H9 (cell line): ENCODE measurements at regions not wholly inside any gene's neighbourhood (a gene's known extent, or its start where the extent isn't known, plus 50 kb on each side); places are given as distances from the start of the nearest gene placed in this dataset.

Source experiments
- DNase-seq: peaks from one replicate; pipeline ENCODE4 v3.0.0-alpha.2; 2017
- H2AFZ ChIP-seq: one replicate; pipeline ENCODE4 v1.6.1; 2013; ENCODE audit warnings: mild to moderate bottlenecking, low read length, control low read depth, moderate library complexity
- H2AK5ac ChIP-seq: 2 replicates; pipeline ENCODE4 v1.6.1; 2013; ENCODE audit warnings: low read length, control low read depth, mixed read lengths; ENCODE audit not compliant: insufficient read length
- H2BK120ac ChIP-seq: one replicate; pipeline ENCODE4 v1.6.1; 2013; ENCODE audit warnings: low read depth, mild to moderate bottlenecking, low read length, control low read depth, inconsistent platforms; ENCODE audit not compliant: poor library complexity, severe bottlenecking
- H2BK12ac ChIP-seq: 2 replicates; pipeline ENCODE4 v1.6.1; 2013; ENCODE audit warnings: low read length, control low read depth, mixed read lengths, low read depth; ENCODE audit not compliant: insufficient read length
- H2BK15ac ChIP-seq: 2 replicates; pipeline ENCODE4 v1.6.1; 2013; ENCODE audit warnings: low read depth, low read length, control low read depth
- H2BK20ac ChIP-seq: one replicate; pipeline ENCODE4 v1.6.1; 2013; ENCODE audit warnings: low read depth, mild to moderate bottlenecking, low read length, control low read depth, inconsistent platforms; ENCODE audit not compliant: poor library complexity, severe bottlenecking
- H2BK5ac ChIP-seq: 2 replicates; pipeline ENCODE4 v1.6.1; 2013; ENCODE audit warnings: low read length, control low read depth, mixed read lengths; ENCODE audit not compliant: insufficient read length
- H3K14ac ChIP-seq: 2 replicates; pipeline ENCODE4 v1.6.1; 2013; ENCODE audit warnings: low read length, control low read depth; ENCODE audit not compliant: insufficient read depth
- H3K18ac ChIP-seq: 2 replicates; pipeline ENCODE4 v1.6.1; 2013; ENCODE audit warnings: low read depth, mild to moderate bottlenecking, mixed read lengths, low read length, control low read depth; ENCODE audit not compliant: insufficient read length
- H3K23ac ChIP-seq: 2 replicates; pipeline ENCODE4 v1.6.1; 2013; ENCODE audit warnings: low read length, control low read depth, mixed read lengths, low read depth; ENCODE audit not compliant: insufficient read length
- H3K23me2 ChIP-seq: 2 replicates; pipeline ENCODE4 v1.6.1; 2013; ENCODE audit warnings: low read depth, mild to moderate bottlenecking, mixed read lengths, low read length, control low read depth; ENCODE audit not compliant: insufficient read length, poor library complexity, severe bottlenecking
- H3K27ac ChIP-seq: 2 replicates; pipeline ENCODE4 v1.5.1; 2013; ENCODE audit warnings: low read length, control low read depth, mixed read lengths, low read depth; ENCODE audit not compliant: insufficient read length
- H3K27me3 ChIP-seq: 2 replicates; pipeline ENCODE4 v1.6.1; 2013; ENCODE audit warnings: low read length, control low read depth, inconsistent platforms; ENCODE audit not compliant: insufficient read depth
- H3K4ac ChIP-seq: 2 replicates; pipeline ENCODE4 v1.6.1; 2013; ENCODE audit warnings: low read depth, mild to moderate bottlenecking, control low read depth, inconsistent platforms, low read length, moderate library complexity
- H3K4me1 ChIP-seq: 2 replicates; pipeline ENCODE4 v1.6.1; 2013; ENCODE audit warnings: low read length, control low read depth, inconsistent platforms; ENCODE audit not compliant: insufficient read depth
- H3K4me2 ChIP-seq: 2 replicates; pipeline ENCODE4 v1.6.1; 2013; ENCODE audit warnings: low read length, control low read depth, mixed read lengths; ENCODE audit not compliant: insufficient read length, insufficient read depth
- H3K56ac ChIP-seq: 2 replicates; pipeline ENCODE4 v1.6.1; 2013; ENCODE audit warnings: low read depth, mild to moderate bottlenecking, mixed read lengths, low read length, control low read depth; ENCODE audit not compliant: insufficient read length
- H3K79me1 ChIP-seq: 2 replicates; pipeline ENCODE4 v1.6.1; 2013; ENCODE audit warnings: low read depth, mild to moderate bottlenecking, moderate library complexity, low read length, control low read depth, inconsistent platforms; ENCODE audit not compliant: insufficient read depth, poor library complexity, severe bottlenecking
- H3K79me2 ChIP-seq: 2 replicates; pipeline ENCODE4 v1.6.1; 2013; ENCODE audit warnings: low read length, control low read depth, inconsistent platforms; ENCODE audit not compliant: insufficient read depth
- H3K9ac ChIP-seq: 2 replicates; pipeline ENCODE4 v1.6.1; 2013; ENCODE audit warnings: low read length, control low read depth, mixed read lengths; ENCODE audit not compliant: insufficient read length; ENCODE audit errors: extremely low read depth
- H3K9me3 ChIP-seq: one replicate; pipeline ENCODE4 v1.6.1; 2013; ENCODE audit warnings: low read depth, low read length, inconsistent platforms; ENCODE audit not compliant: control insufficient read depth
- H3T11ph ChIP-seq: one replicate; pipeline ENCODE4 v1.6.1; 2013; ENCODE audit warnings: mild to moderate bottlenecking, low read length, control low read depth, inconsistent platforms
- H4K20me1 ChIP-seq: one replicate; pipeline ENCODE4 v1.6.1; 2013; ENCODE audit not compliant: control insufficient read depth, insufficient read length, insufficient read depth
- H4K5ac ChIP-seq: 2 replicates; pipeline ENCODE4 v1.6.1; 2013; ENCODE audit warnings: low read depth, mild to moderate bottlenecking, mixed read lengths, low read length, control low read depth; ENCODE audit not compliant: insufficient read length
- H4K8ac ChIP-seq: replicated peaks from 2 replicates; pipeline ENCODE4 v1.6.1; 2013; ENCODE audit warnings: low read length, control low read depth, mixed read lengths, low read depth; ENCODE audit not compliant: insufficient read length
- H4K91ac ChIP-seq: 2 replicates; pipeline ENCODE4 v1.6.1; 2013; ENCODE audit warnings: low read depth, mild to moderate bottlenecking, moderate library complexity, mixed read lengths, low read length, control low read depth; ENCODE audit not compliant: insufficient read length
- H3K27ac Mint-ChIP-seq, 3 experiments: 2 replicates in 2 of 3; 3 replicates in 1 of 3; pipeline ENCODE4 v1.8.0; 2020 to 2021; ENCODE audit warnings: mixed read lengths in 3 of 3, mild to moderate bottlenecking in 1 of 3, moderate library complexity in 1 of 3
- H3K27me3 Mint-ChIP-seq: 2 replicates; pipeline ENCODE4 v1.8.0; 2021; ENCODE audit warnings: low read depth, mild to moderate bottlenecking, moderate library complexity, mixed read lengths
- H3K36me3 Mint-ChIP-seq, 3 experiments: 2 replicates in 2 of 3; 3 replicates in 1 of 3; pipeline ENCODE4 v1.8.0; 2020 to 2021; ENCODE audit warnings: low read depth in 3 of 3, mixed read lengths in 3 of 3; ENCODE audit not compliant: insufficient read depth in 1 of 3
- H3K4me1 Mint-ChIP-seq, 2 experiments: 2 replicates each; pipeline ENCODE4 v1.8.0; 2020; ENCODE audit warnings: mixed read lengths in 2 of 2
- H3K4me3 Mint-ChIP-seq, 2 experiments: 2 replicates in 1 of 2; 3 replicates in 1 of 2; pipeline ENCODE4 v1.8.0; 2020 to 2021; ENCODE audit warnings: mild to moderate bottlenecking in 2 of 2, mixed read lengths in 2 of 2, moderate library complexity in 1 of 2
- H3K9me3 Mint-ChIP-seq, 2 experiments: 2 replicates in 1 of 2; 3 replicates in 1 of 2; pipeline ENCODE4 v1.8.0; 2020; ENCODE audit warnings: mild to moderate bottlenecking in 2 of 2, mixed read lengths in 2 of 2, moderate library complexity in 1 of 2
- CTCF ChIP-seq: fragments of 200-600 bp; sonication (generic); conservative IDR thresholded peaks from 3 replicates; pipeline ENCODE4 v1.8.0; 2021; ENCODE audit warnings: antibody characterized with exemption, mild to moderate bottlenecking

GRCh38 chr10:106348933-106349332, 815.6 kb downstream of the SORCS1 start:
- Mint-ChIP-seq H3K9me3 (no peaks in the 10 kb centered on the region), H3K27ac (no peak overlapping the region), H3K4me3 (no peak overlapping the region), H3K4me1 (no peaks in the 10 kb centered on the region), H3K27me3 (no peaks in the 10 kb centered on the region), H3K36me3 (no peaks in the 10 kb centered on the region)
- H3K4ac ChIP-seq, result no peak overlapping the region
- no peak overlapping the region for H4K5ac ChIP-seq
- no peak overlapping the region for H3K4me2 ChIP-seq
- no peak overlapping the region for H3K27ac ChIP-seq
- no peak for TF ChIP-seq CTCF
- H3K56ac ChIP-seq, result no peak overlapping the region
- H4K91ac ChIP-seq, result no peak overlapping the region
- H2BK20ac ChIP-seq, result no peak overlapping the region
- no peaks in the 10 kb centered on the region for H4K20me1 ChIP-seq
- DNase-seq, result no peak
- H2AFZ ChIP-seq, result no peak overlapping the region
- no peak overlapping the region for H3K18ac ChIP-seq
- H3K79me2 ChIP-seq, result no peaks in the 10 kb centered on the region
- no peak overlapping the region for H4K8ac ChIP-seq
- no peak overlapping the region for H2BK12ac ChIP-seq
- H3K14ac ChIP-seq, result no peak overlapping the region; the same call in 1 of the 2 replicates
- H3K9me3 ChIP-seq, result no peaks in the 10 kb centered on the region
- H3K79me1 ChIP-seq, result no peaks in the 10 kb centered on the region
- H3K9ac ChIP-seq, result no peak overlapping the region
- no peak overlapping the region for H2BK120ac ChIP-seq
- H3K23ac ChIP-seq, result no peak overlapping the region
- no peak overlapping the region for H2BK5ac ChIP-seq
- H3T11ph ChIP-seq, result no peak overlapping the region
- H2BK15ac ChIP-seq, result no peak overlapping the region
- H3K4me1 ChIP-seq, result no peaks in the 10 kb centered on the region
- no peaks in the 10 kb centered on the region for H3K27me3 ChIP-seq
- H3K23me2 ChIP-seq, result no peaks in the 10 kb centered on the region
- no peak overlapping the region for H2AK5ac ChIP-seq
